Liver (tissue), 8 donors: ENCODE measurements at regions not wholly inside any gene's neighbourhood (a gene's known extent, or its start where the extent isn't known, plus 50 kb on each side); places are given as distances from the start of the nearest gene placed in this dataset.

ENCODE experiments used
- DNase-seq: peaks from one replicate; pipeline ENCODE4 v3.0.0-alpha.2; 2017; ENCODE audit warnings: low spot score
- H3K27ac ChIP-seq, 2 donors: one replicate each; pipeline ENCODE4 v1.7.0; 2013; ENCODE audit warnings: inconsistent platforms in 2 of 2, low read length in 2 of 2, control low read depth in 1 of 2, low read depth in 1 of 2, mild to moderate bottlenecking in 1 of 2
- H3K27me3 ChIP-seq, 4 donors: one replicate each; pipeline versions ENCODE4 v1.6.1 to v1.7.0; 2013; ENCODE audit warnings: low read length in 3 of 4, inconsistent platforms in 1 of 4, mild to moderate bottlenecking in 1 of 4, moderate library complexity in 1 of 4; ENCODE audit not compliant: control insufficient read depth in 4 of 4, insufficient read depth in 4 of 4
- H3K36me3 ChIP-seq, 4 donors: one replicate each; pipeline versions ENCODE4 v1.6.1 to v1.7.0; 2013; ENCODE audit warnings: low read length in 3 of 4, mild to moderate bottlenecking in 3 of 4, low read depth in 1 of 4, moderate library complexity in 1 of 4; ENCODE audit not compliant: control insufficient read depth in 4 of 4, insufficient read depth in 3 of 4
- H3K4me1 ChIP-seq, 4 donors: one replicate each; pipeline versions ENCODE4 v1.6.1 to v1.7.0; 2013; ENCODE audit warnings: low read length in 3 of 4, mild to moderate bottlenecking in 3 of 4, moderate library complexity in 1 of 4; ENCODE audit not compliant: control insufficient read depth in 4 of 4, insufficient read depth in 4 of 4
- H3K4me3 ChIP-seq, 3 donors: one replicate each; pipeline versions ENCODE4 v1.6.1 to v1.7.0; 2013; ENCODE audit warnings: low read length in 3 of 3, control low read depth in 1 of 3, low read depth in 1 of 3, mild to moderate bottlenecking in 1 of 3
- H3K9ac ChIP-seq, 2 donors: one replicate each; pipeline ENCODE4 v1.7.0; 2013; ENCODE audit warnings: low read length in 2 of 2, mild to moderate bottlenecking in 2 of 2, moderate library complexity in 2 of 2, control low read depth in 1 of 2, low read depth in 1 of 2
- H3K9me3 ChIP-seq, 4 donors: one replicate each; pipeline versions ENCODE4 v1.6.1 to v1.7.0; 2013; ENCODE audit warnings: low read length in 3 of 4; ENCODE audit not compliant: control insufficient read depth in 4 of 4
- ATF3 ChIP-seq: IDR thresholded peaks from 2 replicates; pipeline ENCODE4 v1.6.1; 2016; ENCODE audit warnings: antibody characterized with exemption
- CTCF ChIP-seq: fragments of 150-350 bp; IDR thresholded peaks from 2 replicates; pipeline ENCODE4 v1.5.1; 2017; ENCODE audit warnings: improper control_type of control experiment, low read depth, low read length; ENCODE audit not compliant: missing input control
- EGR1 ChIP-seq, 2 donors: IDR thresholded peaks; 2 replicates each; pipeline ENCODE4 v1.6.1; 2016 to 2018; ENCODE audit warnings: antibody characterized with exemption in 2 of 2, low read depth in 2 of 2
- FOXA1 ChIP-seq: IDR thresholded peaks from 2 replicates; pipeline ENCODE4 v1.6.1; 2016; ENCODE audit warnings: antibody characterized with exemption
- FOXA2 ChIP-seq: IDR thresholded peaks from 2 replicates; pipeline ENCODE4 v1.6.1; 2016; ENCODE audit warnings: antibody characterized with exemption
- GABPA ChIP-seq, 2 donors: IDR thresholded peaks in 1 of 2; conservative IDR thresholded peaks in 1 of 2; 2 replicates each; pipeline ENCODE4 v1.6.1; 2016; ENCODE audit warnings: antibody characterized with exemption in 2 of 2, mild to moderate bottlenecking in 1 of 2, moderate library complexity in 1 of 2
- HNF4A ChIP-seq, 2 donors: conservative IDR thresholded peaks; 2 replicates each; pipeline ENCODE4 v1.6.1; 2016; ENCODE audit warnings: antibody characterized with exemption in 2 of 2, mild to moderate bottlenecking in 2 of 2
- HNF4G ChIP-seq: IDR thresholded peaks from 2 replicates; pipeline ENCODE4 v1.6.1; 2016; ENCODE audit warnings: antibody characterized with exemption
- JUND ChIP-seq, 2 donors: IDR thresholded peaks; 2 replicates each; pipeline ENCODE4 v1.6.1; 2016; ENCODE audit warnings: antibody characterized with exemption in 2 of 2
- NR2F2 ChIP-seq: IDR thresholded peaks from 2 replicates; pipeline ENCODE4 v1.6.1; 2016; ENCODE audit warnings: antibody characterized with exemption
- RAD21 ChIP-seq, 2 donors: IDR thresholded peaks; 2 replicates each; pipeline ENCODE4 v1.6.1; 2016; ENCODE audit warnings: antibody characterized with exemption in 2 of 2, mild to moderate bottlenecking in 2 of 2
- REST ChIP-seq: IDR thresholded peaks from 2 replicates; pipeline ENCODE4 v1.6.1; 2016; ENCODE audit warnings: antibody characterized with exemption, mild to moderate bottlenecking
- RXRA ChIP-seq, 2 donors: IDR thresholded peaks; 2 replicates each; pipeline ENCODE4 v1.6.1; 2017 to 2018; ENCODE audit warnings: antibody characterized with exemption in 2 of 2, mild to moderate bottlenecking in 1 of 2
- SP1 ChIP-seq: IDR thresholded peaks from 2 replicates; pipeline ENCODE4 v1.6.1; 2018; ENCODE audit warnings: antibody characterized with exemption, mild to moderate bottlenecking
- TAF1 ChIP-seq: conservative IDR thresholded peaks from 2 replicates; pipeline ENCODE4 v1.6.1; 2016; ENCODE audit warnings: antibody characterized with exemption, mild to moderate bottlenecking
- YY1 ChIP-seq: IDR thresholded peaks from 2 replicates; pipeline ENCODE4 v1.6.1; 2016; ENCODE audit warnings: antibody characterized with exemption, mild to moderate bottlenecking
- ZBTB33 ChIP-seq: IDR thresholded peaks from 2 replicates; pipeline ENCODE4 v1.6.1; 2016; ENCODE audit warnings: antibody characterized with exemption
- WGBS: extraction: QIAGEN DNeasy Blood & Tissue Kit; methylation state at CpG from one replicate; pipeline ENCODE4 v1.1.7; 2013; 5-methylcytosine and 5-hydroxymethylcytosine counted together
- donor health status: healthy.
- donor health status: healthy.
- donor health status: healthy.
- donor health status: healthy.
- donor health status: healthy.

GRCh38 chr9:80883426-80883825, 805.9 kb downstream of the TLE1 start:
- Histone ChIP-seq H3K36me3 (no peaks in the 10 kb centered on the region), H3K4me3 (no peak overlapping the region), H3K27ac (no peak overlapping the region), H3K9ac (no peak overlapping the region), H3K9me3 (no peaks in the 10 kb centered on the region), H3K27me3 (no peaks in the 10 kb centered on the region), H3K4me1 (no peaks in the 10 kb centered on the region)
- no peak for DNase-seq
- no peak for TF ChIP-seq FOXA2
- no peak for TF ChIP-seq EGR1 (IDR thresholded peaks at IDR 0.05; ENCODE audit: low read depth in 2 of 2)
- TF ChIP-seq ATF3, result no peak
- TF ChIP-seq HNF4G, result no peak
- no peak for TF ChIP-seq FOXA1
- no peak for TF ChIP-seq RAD21 (IDR thresholded peaks at IDR 0.05)
- TF ChIP-seq TAF1, result no peak
- TF ChIP-seq HNF4A (conservative IDR thresholded peaks at IDR 0.05), result no peak
- TF ChIP-seq ZBTB33, result no peak
- no peak for TF ChIP-seq GABPA (IDR thresholded peaks at IDR 0.05 in 1 of 2, conservative IDR thresholded peaks at IDR 0.05 in 1 of 2)
- no peak for TF ChIP-seq NR2F2
- TF ChIP-seq REST, result no peak
- TF ChIP-seq RXRA (IDR thresholded peaks at IDR 0.05), result no peak
- no peak for TF ChIP-seq JUND (IDR thresholded peaks at IDR 0.05)
- no peak for TF ChIP-seq CTCF
- TF ChIP-seq SP1, result no peak
- 86% methylated on average over 5 of the region's 5 CpGs for WGBS

- DNase-seq, result no peak
- Histone ChIP-seq H3K9me3 (no peaks in the 10 kb centered on the region), H3K4me1 (no peaks in the 10 kb centered on the region), H3K27me3 (no peaks in the 10 kb centered on the region), H3K9ac (no peak overlapping the region), H3K36me3 (no peaks in the 10 kb centered on the region), H3K4me3 (no peak overlapping the region), H3K27ac (no peak overlapping the region)
- 59% methylated on average over 5 of the region's 5 CpGs for WGBS
- TF ChIP-seq EGR1 (IDR thresholded peaks at IDR 0.05; ENCODE audit: low read depth in 2 of 2) (no peak), NR2F2 (no peak), GABPA (IDR thresholded peaks at IDR 0.05 in 1 of 2, conservative IDR thresholded peaks at IDR 0.05 in 1 of 2) (no peak), RAD21 (IDR thresholded peaks at IDR 0.05) (no peak), YY1 (no peak)
Observed at GRCh38 chr9:80881940-80882339, 807.4 kb downstream of the TLE1 start.
